Testis (tissue), 2 donors: ENCODE measurements at regions not wholly inside any gene's neighbourhood (a gene's known extent, or its start where the extent isn't known, plus 50 kb on each side); places are given as distances from the start of the nearest gene placed in this dataset.

Experiments used
- DNase-seq: peaks from one replicate; pipeline ENCODE4 v3.0.0-alpha.2; 2019
- H3K27ac ChIP-seq, 2 donors: fragments of 200-600 bp; sonication (generic); one replicate each; pipeline ENCODE4 v1.5.1; 2019
- H3K27me3 ChIP-seq: fragments of 200-600 bp; sonication (generic); one replicate; pipeline ENCODE4 v1.5.1; 2019
- H3K36me3 ChIP-seq: fragments of 200-600 bp; sonication (generic); one replicate; pipeline ENCODE4 v1.5.1; 2017; ENCODE audit warnings: low read depth; ENCODE audit errors: missing control alignments
- H3K4me1 ChIP-seq: fragments of 200-600 bp; sonication (generic); one replicate; pipeline ENCODE4 v1.5.1; 2019
- H3K4me3 ChIP-seq, 2 donors: fragments of 200-600 bp; sonication (generic); one replicate each; pipeline ENCODE4 v1.5.1; 2017 to 2019
- H3K9me3 ChIP-seq: fragments of 200-600 bp; sonication (generic); one replicate; pipeline ENCODE4 v1.5.1; 2017
- POLR2A ChIP-seq: fragments of 450-650 bp; IDR thresholded peaks from one replicate; pipeline ENCODE4 v1.6.1; 2017; ENCODE audit warnings: antibody characterized with exemption, mild to moderate bottlenecking, moderate library complexity
- WGBS, 2 donors: methylation state at CpG; one replicate each; pipeline ENCODE4 v1.1.5; 2018; 5-methylcytosine and 5-hydroxymethylcytosine counted together
- intact Hi-C: fragments of 100-400 bp; cut with DNase I; formaldehyde crosslinking; loops from one replicate; pipeline ENCODE4 v1.15.1; 2023; ENCODE audit warnings: low total_unique reads
- TF ChIP-seq, protein P1 (sequence below), 3 experiments: fragments of 450-650 bp in 2 of 3; fragments of 200-600 bp in 1 of 3; sonication (generic) in 1 of 3; IDR thresholded peaks; one replicate each; pipeline ENCODE4 v1.5.1; 2016 to 2019; ENCODE audit warnings: antibody characterized with exemption in 3 of 3, mild to moderate bottlenecking in 2 of 3, moderate library complexity in 1 of 3

DNA sequence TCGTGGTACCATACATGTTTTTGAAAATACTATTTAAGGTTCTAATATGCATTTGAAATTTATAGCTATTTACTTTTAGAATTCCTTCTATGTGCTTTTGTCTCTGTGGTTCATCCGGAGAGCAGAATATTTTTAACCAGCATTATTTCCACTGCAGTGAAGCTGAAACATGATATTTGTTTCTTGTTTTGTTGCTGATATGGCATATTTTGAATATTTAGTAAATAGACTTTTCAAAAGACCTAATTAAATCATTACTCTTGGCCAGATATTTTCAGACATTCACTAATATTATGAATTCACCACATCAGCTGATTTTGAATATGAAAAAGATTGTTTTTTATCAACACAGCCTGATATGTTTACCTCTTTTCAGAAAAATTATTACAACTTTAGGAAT, 87.0 kb downstream of the FAT4 start:
- DNase-seq = no peak
- Histone ChIP-seq H3K27me3 (no peaks in the 10 kb centered on the region), H3K4me3 (no peak overlapping the region), H3K9me3 (no peaks in the 10 kb centered on the region), H3K36me3 (no peaks in the 10 kb centered on the region), H3K4me1 (no peaks in the 10 kb centered on the region), H3K27ac (no peak overlapping the region)
- intact Hi-C loops = no loop called here
- TF ChIP-seq POLR2A = no peak
- TF ChIP-seq, protein P1, sequence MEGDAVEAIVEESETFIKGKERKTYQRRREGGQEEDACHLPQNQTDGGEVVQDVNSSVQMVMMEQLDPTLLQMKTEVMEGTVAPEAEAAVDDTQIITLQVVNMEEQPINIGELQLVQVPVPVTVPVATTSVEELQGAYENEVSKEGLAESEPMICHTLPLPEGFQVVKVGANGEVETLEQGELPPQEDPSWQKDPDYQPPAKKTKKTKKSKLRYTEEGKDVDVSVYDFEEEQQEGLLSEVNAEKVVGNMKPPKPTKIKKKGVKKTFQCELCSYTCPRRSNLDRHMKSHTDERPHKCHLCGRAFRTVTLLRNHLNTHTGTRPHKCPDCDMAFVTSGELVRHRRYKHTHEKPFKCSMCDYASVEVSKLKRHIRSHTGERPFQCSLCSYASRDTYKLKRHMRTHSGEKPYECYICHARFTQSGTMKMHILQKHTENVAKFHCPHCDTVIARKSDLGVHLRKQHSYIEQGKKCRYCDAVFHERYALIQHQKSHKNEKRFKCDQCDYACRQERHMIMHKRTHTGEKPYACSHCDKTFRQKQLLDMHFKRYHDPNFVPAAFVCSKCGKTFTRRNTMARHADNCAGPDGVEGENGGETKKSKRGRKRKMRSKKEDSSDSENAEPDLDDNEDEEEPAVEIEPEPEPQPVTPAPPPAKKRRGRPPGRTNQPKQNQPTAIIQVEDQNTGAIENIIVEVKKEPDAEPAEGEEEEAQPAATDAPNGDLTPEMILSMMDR (IDR thresholded peaks at IDR 0.05) = no peak
- 60 to 67% methylated on average over 2 of the region's 2 CpGs for WGBS, 2 donors

DNA sequence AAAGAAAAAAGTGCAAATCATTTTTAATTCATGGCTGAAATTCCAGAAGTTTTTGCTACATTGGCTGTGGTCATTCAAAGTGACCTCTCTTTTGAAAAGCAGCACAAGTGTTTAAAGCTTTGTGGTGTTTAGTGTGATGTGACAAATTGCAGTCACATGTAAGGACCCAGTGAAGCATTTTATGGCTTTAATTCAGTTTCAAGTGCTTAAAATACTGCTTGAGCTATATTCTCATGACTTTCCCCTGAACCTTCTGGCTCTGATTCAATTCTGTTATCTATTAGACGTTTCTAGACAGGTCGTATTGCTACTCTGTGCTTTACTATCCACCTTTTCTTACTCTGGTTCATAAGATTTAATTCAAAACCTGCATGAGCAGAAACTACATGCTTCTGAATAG, 105.8 kb downstream of the FAT4 start:
- no peaks in the 10 kb centered on the region for H3K36me3 ChIP-seq
- H3K4me3 ChIP-seq = no peak overlapping the region
- H3K27me3 ChIP-seq = no peaks in the 10 kb centered on the region
- no peaks in the 10 kb centered on the region for H3K4me1 ChIP-seq
- 31 to 57% methylated on average over 2 of the region's 2 CpGs for WGBS, 2 donors
- H3K27ac ChIP-seq = no peak overlapping the region
- intact Hi-C loops = no loop called here
- no peak for DNase-seq
- TF ChIP-seq, protein P1 (IDR thresholded peaks at IDR 0.05) = no peak
- no peaks in the 10 kb centered on the region for H3K9me3 ChIP-seq

DNA sequence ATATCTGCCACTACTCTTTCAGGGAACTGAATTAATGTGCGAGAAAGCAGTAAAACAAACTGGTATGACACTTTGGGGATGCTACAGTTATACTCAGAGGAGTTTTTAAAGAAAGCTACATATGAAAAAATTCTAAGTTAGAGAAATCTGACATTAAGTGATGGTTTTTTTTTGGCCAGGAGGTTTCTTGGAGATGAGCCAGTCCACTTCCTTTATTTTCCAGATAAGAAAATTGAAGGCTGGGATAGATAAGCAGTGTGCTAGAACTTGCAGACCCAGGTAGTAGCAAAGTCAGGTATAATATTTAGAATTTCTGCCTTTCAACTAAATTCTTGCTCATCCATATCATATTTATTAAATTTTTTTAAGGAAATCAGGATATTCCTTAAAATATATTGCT, 106.8 kb downstream of the FAT4 start:
- no peaks in the 10 kb centered on the region for H3K36me3 ChIP-seq
- H3K27ac ChIP-seq = no peak overlapping the region
- H3K4me1 ChIP-seq = no peaks in the 10 kb centered on the region
- no peak overlapping the region for H3K4me3 ChIP-seq
- no peaks in the 10 kb centered on the region for H3K9me3 ChIP-seq
- H3K27me3 ChIP-seq = no peaks in the 10 kb centered on the region
- intact Hi-C loops = no loop called here
- 79 to 86% methylated on average over 1 of the region's 1 CpG for WGBS, 2 donors
- DNase-seq = no peak
- TF ChIP-seq POLR2A = no peak
- TF ChIP-seq, protein P1 (IDR thresholded peaks at IDR 0.05) = no peak

DNA sequence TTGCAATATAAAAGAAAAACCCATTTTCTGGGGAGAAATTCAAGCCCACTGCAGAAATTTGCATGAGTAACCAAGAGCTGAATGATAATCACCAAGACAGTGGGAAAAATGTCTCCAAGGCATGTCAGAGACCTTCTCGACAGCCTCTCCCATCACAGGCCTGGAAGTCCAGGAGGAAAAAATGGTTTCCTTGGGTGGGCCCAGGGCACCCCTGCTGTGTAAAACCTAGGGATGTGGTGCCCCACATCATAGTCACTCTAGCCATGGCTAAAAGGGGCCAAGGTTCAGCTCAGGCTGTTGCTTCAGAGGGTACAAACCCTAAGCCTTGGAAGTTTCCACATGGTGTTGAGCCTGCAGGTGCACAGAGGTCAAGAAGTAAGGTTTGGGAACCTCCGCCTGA, 108.4 kb downstream of the FAT4 start:
- TF ChIP-seq POLR2A = no peak
- TF ChIP-seq, protein P1 (IDR thresholded peaks at IDR 0.05) = no peak
- intact Hi-C loops = no loop called here
- no peaks in the 10 kb centered on the region for H3K27me3 ChIP-seq

DNA sequence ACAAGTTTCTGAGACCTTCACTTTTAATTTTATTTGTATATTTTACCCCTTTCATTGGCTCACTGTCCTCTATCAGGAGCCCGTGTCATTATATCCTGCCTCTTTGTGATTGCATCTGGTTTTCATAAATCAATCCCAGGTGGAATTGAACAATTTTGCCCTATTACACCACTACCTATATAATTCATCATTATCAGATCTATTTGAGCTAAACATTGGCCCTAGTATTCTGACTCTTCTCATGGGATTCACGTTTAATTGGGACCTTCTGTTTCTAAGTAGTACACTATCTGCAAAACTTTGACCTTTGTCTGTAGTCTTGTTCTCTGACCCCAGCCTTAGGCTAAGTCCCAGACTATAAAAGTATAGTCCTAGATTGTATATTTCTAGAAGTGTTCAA, 114.1 kb downstream of the FAT4 start:
- H3K4me3 ChIP-seq = no peak overlapping the region
- no peaks in the 10 kb centered on the region for H3K9me3 ChIP-seq
- DNase-seq = no peak
- no peak overlapping the region for H3K27ac ChIP-seq
- H3K27me3 ChIP-seq = no peaks in the 10 kb centered on the region
- H3K4me1 ChIP-seq = no peaks in the 10 kb centered on the region
- intact Hi-C loops = no loop called here
- WGBS, 2 donors = 73 to 81% methylated on average over 2 of the region's 2 CpGs
- H3K36me3 ChIP-seq = no peaks in the 10 kb centered on the region
- TF ChIP-seq, protein P1 (IDR thresholded peaks at IDR 0.05) = no peak
- TF ChIP-seq POLR2A = no peak

More for the DNA sequence above, 108.4 kb downstream of the FAT4 start:
- no peaks in the 10 kb centered on the region for H3K36me3 ChIP-seq
- H3K4me3 ChIP-seq = no peak overlapping the region
- no peak overlapping the region for H3K27ac ChIP-seq
- DNase-seq = no peak
- no peaks in the 10 kb centered on the region for H3K9me3 ChIP-seq
- H3K4me1 ChIP-seq = no peaks in the 10 kb centered on the region
- 94 to 95% methylated on average over 2 of the region's 2 CpGs for WGBS, 2 donors
